GM21576 (cell line): ENCODE measurements at regions not wholly inside any gene's neighbourhood (a gene's known extent, or its start where the extent isn't known, plus 50 kb on each side); places are given as distances from the start of the nearest gene placed in this dataset.
"Not testable (repeated sequence)": the region's sequence is repeated elsewhere in the genome, so short reads cannot be mapped to it uniquely, and the experiment has no call there.

Experiments
- ATAC-seq: cut with Tn5 transposase; IDR thresholded peaks from one replicate; pipeline ENCODE4 v1.9.1; 2021; ENCODE audit warnings: mild to moderate bottlenecking, moderate library complexity; ENCODE audit not compliant: unreplicated experiment

DNA sequence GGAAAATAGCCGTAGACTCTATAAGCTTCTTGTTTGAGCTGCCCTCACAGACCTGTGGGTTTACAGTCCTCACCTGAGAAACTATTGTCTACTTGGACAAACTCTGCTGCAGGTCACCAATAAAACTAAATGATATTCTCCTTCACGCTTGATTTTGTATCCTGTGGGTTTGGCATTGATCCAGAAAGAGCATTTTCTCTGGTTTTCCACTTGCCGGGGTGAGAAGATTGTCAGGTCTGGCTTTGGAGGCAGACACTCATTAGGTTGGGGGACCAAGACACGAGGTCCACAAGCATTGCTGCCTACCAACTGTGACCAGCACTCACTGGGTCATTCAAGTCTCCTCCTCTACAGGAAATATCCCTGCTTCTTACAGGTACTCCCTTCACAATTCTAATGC is 68.5 kb downstream of the CDC14C start:
- ATAC-seq: no peak

DNA sequence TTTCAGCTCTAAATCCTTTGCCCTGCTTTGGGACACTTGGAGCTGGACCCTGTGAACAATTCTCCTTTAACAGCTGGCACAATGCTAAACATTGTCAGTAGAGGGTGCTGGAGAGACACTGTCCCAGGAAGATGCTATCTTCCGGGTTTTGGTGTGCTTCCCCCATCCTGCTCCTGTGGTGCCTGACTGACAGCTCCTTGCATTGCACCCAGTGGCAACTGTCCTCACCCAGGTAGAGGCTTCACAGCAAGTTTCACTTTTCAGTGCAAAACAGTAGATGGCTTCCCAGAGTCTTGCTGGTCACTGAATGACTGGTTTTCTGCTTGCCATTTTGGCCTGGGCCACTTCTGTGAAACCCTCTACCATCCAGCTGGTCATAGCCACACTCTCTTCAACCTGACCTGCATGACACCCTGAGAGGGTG is 77.3 kb downstream of the CDC14C start:
- peak; percentile 100 for ATAC-seq

DNA sequence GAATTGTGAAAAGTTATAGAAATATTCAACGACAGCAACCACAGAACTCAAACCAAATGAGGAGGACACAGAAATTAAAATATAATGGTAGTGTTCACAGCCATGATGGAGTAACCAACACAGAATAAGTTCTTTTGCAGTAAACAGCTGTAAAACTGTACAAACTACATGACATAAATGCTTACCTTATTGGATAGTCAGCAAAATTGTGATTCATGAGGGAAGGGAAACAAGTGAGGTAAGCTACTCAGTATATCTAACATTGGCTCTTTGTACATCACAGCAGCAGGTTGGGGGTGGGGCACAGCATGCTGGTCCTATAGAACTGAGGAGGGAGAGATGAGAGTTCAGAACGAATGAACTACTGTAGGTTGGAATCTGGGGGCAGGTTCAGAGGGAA is 86.4 kb downstream of the CDC14C start:
- ATAC-seq: no peak

DNA sequence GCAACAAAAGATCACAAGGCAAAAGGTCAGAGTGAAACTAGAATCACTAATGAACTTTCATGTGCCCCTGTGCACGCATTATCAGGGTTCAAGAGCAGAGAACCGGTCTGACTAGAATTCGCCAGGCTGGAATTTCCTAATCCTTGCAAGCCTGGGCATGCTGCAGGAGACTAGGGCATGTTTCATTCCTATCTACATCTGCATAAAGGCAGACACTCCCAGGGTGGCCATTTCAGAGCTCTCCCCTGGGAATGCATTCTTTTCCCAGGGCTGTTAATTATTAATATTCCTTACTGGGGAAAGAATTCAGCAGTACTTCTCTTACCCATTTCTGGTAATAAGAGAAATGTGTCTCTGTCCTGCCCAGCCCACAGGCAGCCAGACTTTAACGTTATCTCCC is 90.5 kb downstream of the CDC14C start:
- no peak for ATAC-seq

DNA sequence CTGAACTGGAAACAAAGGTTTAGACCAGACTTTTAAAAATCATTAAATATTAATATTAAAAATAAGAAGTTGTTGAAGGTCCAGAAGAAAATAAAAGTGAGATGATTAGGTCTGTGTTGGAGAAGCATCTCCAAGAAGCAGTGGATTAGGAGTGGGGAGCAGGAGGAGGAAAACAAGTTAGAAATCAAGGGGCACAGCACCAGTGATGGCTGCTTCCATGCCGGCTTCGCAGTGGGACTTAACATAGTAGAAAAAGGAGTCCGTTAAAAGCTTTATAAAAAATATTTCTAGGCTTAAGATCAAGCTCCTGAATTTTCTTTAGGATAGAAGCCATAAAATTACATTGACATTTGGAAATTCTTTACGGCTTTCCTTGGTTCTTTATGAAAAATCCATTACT is 95.8 kb downstream of the CDC14C start:
- ATAC-seq: no peak

DNA sequence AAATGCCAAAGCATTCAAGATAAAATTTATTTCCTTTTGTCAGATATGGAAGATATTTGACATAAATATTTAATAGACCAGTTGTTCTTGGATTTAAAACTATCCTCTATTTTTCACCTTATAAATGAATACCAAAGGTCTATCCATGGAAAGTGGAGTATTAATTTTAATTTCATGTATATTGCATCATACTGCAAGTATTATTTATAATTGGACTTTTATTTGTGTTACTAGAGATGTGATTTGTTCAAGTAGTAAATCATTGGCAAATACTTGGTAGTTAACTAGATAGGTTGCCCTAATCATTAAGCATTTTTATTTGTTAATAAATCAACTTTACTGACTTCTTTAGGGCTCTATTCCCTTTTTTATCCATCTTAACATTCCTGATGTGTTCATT is 98.1 kb downstream of the CDC14C start:
- no peak for ATAC-seq

DNA sequence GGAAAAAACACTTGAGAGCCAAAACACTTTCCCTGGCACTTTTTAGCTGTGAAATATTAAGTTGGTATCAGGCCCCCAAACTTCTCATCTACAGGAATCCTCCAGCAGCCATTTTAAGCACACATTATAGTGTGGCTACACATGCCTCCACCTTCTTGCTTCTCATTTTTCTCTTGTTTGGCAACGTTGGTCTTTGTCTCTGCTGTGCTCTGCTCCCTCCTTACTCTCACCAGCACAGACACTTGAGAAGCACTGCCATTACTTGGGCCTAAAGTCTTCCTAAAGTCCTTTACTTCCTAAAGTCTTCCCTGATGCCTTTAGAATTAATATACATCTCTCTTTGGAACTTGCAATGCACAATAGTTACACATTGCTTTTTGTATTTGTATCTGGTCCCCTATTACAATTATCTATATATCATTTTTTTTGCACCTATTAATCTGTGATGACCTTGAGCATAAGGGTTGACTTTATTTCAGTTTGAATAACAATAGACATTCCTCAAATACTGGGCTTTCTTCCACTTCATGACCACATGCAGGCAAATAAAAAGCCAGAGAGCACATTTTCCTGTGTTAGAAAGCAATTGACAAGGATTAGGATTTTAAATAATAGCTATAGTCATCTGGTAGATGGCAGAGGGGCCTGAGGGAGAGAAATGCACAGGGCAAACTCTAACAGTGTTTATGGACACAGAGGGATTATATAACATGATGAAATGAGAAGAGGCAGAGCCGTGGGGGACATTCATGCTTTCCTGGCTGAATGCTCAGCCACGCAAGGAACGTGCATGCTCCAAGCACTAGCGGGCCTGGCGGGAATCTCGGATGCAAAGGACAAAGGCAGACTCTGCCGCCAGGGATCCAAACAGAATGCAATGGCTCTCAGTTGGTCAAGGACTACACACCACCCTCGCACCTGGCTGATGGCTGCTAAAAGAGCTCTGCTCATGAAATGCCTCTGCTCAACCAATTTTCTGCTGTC is 99.3 kb downstream of the CDC14C start:
- ATAC-seq: no peak

DNA sequence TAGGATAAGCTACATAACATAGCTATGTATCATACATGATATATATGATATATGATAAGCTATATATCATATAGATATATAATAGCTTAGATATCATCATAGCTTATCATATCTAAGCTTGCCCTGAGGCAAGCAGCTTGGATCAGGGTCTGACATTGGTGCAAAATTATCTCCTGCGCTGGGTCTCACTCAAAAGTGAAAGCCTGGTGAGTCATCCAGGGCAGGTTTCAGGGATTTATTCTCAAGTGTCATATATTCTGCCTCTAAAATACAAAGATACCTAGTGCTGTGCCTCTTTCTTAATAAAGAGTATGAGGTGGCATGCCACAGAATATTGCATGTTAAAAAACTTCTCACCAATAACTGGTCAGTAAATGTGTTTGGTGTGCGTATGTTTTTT is 105.9 kb downstream of the CDC14C start:
- no peak for ATAC-seq

DNA sequence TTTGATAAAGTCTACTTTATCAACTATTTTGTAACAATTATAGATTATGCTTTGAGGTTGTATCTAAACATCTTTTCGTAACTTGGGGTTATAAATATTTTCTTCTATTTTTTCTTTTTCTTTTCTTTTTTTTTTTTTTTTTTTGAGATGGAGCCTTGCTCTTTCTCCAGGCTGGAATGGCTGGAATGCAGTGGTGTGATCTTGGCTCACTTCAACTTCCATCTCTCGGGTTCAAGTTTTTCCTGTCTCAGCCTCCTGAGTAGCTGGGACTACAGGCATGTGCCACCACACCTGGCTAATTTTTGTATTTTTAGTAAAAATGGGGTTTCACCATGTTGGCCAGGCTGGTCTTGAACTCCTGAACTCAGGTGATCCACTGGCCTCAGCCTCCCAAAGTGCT is 108.8 kb downstream of the CDC14C start:
- not testable (repeated sequence) for ATAC-seq

DNA sequence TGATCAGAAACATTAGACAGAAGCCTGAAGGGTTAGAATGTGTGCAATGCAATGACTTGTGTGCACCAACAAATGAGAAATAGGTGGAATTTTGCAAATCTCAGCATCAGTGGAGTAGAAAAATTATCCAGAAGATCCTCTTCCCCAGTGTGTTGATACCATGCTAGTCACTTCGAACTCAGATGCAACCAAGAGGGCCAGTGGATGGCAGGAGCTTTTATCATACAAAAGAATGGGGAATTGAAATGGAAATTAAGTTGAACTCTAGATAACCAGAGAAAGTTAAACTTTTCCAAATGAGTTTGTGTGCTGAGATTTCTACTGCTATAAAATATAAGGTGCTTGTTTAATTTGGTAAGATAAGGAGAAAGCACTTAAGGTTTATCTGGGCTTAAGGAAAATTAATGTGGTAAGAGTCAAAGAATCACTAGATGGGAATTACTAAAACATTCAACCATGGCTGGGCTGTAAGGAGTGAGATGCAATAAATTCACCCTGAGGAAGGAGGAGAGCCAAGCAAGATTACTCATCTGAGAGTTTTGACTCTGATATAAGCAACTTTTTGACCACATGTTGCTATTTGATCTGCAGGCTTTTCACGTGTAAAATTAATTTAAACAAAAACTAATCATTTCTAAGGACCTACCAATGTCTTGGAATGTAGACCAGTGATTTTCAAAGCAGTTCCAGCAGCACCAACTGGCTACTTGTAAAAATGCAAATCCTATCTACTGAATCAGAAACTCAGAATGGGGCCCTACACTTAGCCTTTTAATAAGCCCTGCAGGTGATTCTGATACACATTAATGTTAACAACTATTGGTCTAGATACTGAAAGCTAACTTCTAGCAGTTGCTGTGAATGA is 113.2 kb downstream of the CDC14C start:
- no peak for ATAC-seq

DNA sequence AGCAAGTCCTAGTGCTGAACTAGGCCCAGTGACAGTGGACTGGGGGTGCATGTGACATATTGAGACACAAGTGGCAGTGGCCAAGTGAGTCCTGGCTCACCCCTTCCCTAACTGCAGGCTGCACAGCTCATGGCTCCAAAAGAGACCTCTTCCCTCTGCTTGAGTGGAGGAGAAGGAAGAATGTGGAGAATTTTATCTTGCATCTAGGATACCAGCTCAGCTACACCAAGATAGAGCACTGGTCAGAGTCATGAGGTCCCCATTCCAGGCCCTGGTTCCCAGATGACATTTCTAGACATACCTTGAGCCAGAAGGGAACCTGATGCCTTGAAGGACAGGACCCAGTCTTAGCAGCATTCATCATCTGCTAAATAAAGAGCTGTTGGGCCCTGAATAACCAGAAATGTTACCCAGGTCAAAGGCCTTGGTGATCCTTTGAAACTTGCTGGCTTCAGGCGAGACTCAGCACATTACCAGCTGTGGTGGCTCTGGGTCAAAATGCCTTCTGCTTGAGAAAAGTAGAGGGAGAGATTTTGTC is 114.5 kb downstream of the CDC14C start:
- ATAC-seq: no peak

DNA sequence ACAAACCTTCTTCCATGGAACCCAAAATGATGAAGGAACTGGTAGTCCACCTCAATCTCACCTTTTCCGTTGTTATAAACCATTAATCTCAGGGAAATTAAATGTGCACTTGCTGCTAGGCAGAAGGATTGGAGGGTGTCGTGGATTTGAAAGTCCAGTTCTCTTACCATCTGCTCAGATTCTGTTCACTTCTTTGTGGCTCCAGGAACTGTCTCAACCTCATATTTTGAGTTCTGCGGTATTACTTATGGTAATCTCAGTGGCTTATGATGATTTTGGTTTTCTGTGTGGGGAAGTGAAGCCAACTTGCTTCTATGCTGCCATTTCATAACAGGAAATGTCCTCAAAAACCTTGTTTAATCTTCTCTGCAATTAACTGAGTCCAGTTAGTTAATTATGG is 136.4 kb downstream of the CDC14C start:
- no peak for ATAC-seq

DNA sequence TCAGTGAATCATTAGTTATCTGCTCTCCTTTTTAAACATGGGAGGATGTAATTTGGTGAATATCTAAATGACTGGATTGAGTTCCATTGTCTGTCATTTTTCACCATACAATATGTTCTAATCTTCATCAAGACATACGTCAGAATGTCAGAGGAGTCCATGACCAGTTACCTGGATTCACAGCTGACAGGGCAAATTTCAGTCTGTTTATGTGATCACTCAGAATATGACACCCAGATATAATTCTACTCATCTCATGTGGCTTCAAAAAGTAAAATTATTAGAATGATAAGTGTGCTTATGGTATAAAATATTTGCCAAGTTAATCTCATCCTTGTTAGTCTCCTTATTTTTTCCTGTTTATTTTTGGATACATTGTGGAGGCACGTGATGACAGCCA is 150.2 kb downstream of the CDC14C start:
- ATAC-seq: no peak

DNA sequence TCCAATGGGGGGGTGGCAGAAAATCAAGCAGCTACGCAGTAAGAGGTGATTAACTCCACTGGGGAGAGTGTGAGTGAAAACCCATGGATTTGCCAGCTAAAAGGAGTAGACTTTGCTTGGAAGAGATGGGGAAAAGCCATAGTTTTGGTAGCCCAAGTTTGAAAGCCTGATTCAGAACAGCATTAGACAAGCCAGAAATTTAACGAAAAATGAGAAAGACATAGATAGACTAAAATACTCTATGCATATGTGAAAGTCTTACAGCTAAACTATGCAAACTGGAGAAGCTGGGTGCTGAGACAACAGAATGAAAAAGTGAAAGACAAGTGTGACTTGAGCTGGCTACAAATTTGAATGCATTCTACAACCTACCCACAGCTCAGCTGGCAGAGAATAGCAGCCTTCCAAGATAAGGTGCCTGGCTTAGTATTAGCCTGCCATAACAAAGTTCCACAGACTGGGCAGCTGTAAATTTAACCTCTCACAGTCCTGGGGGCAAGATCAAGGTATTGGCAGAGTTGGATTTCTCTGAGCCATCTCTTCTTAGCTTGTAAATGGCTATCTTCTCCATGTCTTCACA is 156.6 kb downstream of the CDC14C start:
- ATAC-seq: no peak

DNA sequence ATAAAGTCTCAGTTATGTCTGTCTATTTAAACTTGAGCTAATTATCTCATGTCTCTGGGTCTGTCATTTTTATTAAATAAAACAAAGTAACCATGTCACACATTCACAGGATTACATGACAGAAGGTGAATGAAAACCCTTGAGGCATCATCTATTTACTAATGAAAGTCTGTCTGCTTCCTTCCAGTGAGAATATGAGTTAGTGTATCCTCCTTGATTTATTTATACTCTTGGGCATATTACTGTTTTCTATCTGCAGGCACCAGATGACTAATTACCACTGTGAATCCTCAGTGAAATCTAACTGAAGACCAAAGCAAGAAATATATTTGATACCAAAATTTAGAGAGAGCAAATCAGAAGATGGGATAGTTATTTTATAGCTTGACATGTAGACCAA is 163.7 kb downstream of the CDC14C start:
- ATAC-seq: no peak

DNA sequence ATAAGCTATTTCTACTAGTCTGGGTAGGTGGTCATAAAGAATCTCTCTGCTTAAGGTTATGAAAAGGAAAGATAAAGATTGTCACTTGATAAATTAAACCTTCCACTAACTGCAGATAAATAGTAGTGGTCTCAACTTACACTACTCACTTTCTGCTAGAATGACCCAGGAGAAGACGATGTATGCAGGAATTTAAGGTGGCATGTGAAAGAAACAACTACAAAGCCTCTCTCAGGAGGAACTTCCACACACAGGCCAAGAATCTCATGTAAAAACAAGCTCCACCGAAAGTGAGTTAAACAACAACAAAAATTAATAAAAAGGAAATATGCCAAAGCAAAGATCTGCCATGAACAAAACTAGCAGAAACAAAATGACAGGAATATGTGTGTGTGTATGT is 165.4 kb downstream of the CDC14C start:
- no peak for ATAC-seq

DNA sequence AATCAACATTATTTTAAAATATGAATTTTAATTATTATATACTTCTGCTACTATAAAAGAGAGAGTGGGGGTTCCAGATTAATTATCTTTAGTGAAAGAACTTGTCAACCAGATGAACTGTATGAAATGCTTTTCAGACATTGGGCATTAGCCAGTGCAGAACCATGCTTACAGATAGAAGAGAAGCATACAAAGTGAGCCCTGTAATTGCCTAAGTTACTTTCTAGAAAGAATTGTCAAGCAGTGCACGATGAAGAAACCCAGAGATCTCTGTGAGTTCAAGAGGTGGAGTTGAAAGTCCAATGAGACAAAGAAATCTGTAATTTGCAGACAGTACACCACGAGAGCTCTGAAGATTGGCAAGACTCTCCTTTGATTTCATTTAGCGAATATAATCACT is 166.7 kb downstream of the CDC14C start:
- no peak for ATAC-seq

DNA sequence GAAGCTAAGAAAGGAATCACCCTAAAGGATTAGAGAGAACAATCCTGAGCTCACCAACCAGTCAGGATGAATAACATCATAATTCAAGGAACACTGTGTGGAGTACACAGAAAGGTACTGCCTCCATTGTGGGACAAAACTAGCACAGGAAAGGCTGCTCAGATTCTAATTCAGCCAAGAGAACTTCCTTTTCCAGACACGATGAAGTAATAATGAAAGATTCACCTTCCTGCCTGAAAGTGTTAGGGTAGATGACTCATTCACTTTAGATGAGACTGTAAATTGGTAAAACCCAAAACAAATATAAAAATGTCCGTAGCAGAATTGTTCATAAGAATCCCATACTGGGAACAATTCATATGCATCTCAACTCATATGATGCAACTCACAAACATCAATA is 167.2 kb downstream of the CDC14C start:
- no peak for ATAC-seq

DNA sequence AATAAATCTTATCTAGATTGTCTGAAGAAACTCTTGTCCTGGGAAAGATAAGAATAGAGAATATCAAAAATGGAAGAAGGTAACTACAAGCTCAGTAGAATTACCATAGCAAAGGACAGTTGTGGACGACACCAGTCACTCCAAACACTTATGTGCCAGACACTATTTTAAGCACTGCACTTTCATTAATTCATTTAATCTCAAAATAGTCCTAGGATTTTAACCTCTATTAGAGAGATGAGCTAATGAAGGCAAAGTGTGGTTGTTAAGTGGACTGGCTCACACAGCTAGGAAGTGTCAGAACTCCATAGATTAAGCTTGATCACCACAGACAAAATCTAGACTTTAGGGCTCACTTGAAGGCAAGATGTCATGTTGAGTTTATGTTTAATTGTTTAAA is 168.9 kb downstream of the CDC14C start:
- no peak for ATAC-seq

DNA sequence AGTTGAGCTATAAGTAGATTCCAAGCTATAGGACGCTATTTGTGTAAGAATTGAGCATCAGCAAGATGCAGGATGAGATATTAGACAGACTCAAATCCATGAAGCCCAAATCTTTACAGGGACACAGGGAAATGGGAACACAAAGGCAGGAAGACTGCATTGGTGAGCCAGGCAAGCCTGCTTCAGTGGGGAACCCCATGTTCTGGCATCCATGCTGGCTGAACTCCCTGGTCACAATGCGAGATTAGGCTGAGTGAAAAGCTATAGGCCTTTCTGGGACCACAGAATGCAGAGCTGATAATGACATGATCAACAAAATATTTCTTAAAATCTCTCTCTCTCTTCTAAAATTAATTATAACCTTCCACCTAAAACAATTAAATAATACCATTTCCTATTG is 170.5 kb downstream of the CDC14C start:
- no peak for ATAC-seq

DNA sequence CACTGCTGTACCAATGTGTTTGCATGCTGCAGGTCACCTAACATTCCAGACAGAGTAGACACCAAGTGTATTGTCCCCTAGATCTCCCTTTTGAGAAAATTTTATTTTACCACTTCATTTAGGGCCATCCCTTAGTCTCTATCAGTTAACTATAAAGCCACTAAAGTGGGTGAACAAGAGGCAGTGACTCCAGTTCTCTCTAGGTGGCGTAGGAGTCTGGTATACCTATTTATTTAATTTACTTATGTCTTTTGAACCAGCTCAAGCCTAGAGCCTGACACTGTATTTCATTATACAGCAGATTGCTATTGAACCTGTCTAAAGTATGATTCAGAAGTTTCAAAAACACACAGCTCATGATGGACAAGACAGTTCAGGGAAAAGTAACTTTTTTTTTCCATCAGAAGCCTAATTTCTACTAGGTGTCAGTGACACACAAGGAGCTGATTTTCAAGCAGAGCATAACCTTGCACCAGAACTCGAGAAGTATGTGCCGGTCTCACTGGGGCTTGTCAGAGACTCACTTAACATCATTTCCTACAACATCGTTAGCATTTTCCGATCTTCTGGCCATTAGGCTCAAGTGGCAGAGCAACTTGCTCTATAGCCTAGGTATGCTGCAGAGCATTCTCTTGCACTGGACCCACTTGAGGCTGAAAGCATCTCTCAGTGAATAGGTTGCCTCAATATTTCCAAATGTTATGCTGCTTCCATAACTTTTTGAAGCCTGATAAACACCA is 175.4 kb downstream of the CDC14C start:
- no peak for ATAC-seq
